Heart left ventricle (tissue), 16 donors: ENCODE measurements at regions not wholly inside any gene's neighbourhood (a gene's known extent, or its start where the extent isn't known, plus 50 kb on each side); places are given as distances from the start of the nearest gene placed in this dataset.

Experiments used
- ATAC-seq, 4 donors: fragments of 200-7000 bp; cut with Tn5 transposase; one replicate each; pipeline ENCODE4 v1.9.1; 2020 to 2022; ENCODE audit warnings: moderate library complexity in 4 of 4, mild to moderate bottlenecking in 3 of 4, moderate number of reproducible peaks in 1 of 4
- DNase-seq, 5 donors: peaks; one replicate each; pipeline ENCODE4 v3.0.0-alpha.2; 2020
- H3K27ac ChIP-seq, 12 donors: fragments of 200-600 bp; sonication (generic) in 4 of 12; one replicate each; pipeline versions ENCODE4 v1.5.0 to v1.8.0; 2016 to 2022; ENCODE audit warnings: mild to moderate bottlenecking in 2 of 12
- H3K27me3 ChIP-seq, 9 donors: fragments of 200-600 bp; sonication (generic) in 2 of 9; one replicate each; pipeline versions ENCODE4 v1.5.1 to v1.8.0; 2016 to 2022; ENCODE audit warnings: mild to moderate bottlenecking in 3 of 9
- H3K36me3 ChIP-seq, 9 donors: fragments of 200-600 bp; sonication (generic) in 2 of 9; one replicate each; pipeline versions ENCODE4 v1.5.0 to v1.8.0; 2018 to 2022; ENCODE audit warnings: mild to moderate bottlenecking in 2 of 9
- H3K4me1 ChIP-seq, 12 donors: fragments of 200-600 bp; sonication (generic) in 4 of 12; one replicate each; pipeline versions ENCODE4 v1.5.0 to v1.8.0; 2016 to 2022; ENCODE audit warnings: mild to moderate bottlenecking in 3 of 12
- H3K4me3 ChIP-seq, 12 donors: fragments of 200-600 bp; sonication (generic) in 4 of 12; one replicate each; pipeline versions ENCODE4 v1.5.0 to v1.8.0; 2017 to 2022; ENCODE audit warnings: mild to moderate bottlenecking in 9 of 12, moderate library complexity in 4 of 12
- H3K9me3 ChIP-seq, 12 donors: fragments of 200-600 bp; sonication (generic) in 4 of 12; one replicate each; pipeline versions ENCODE4 v1.5.0 to v1.8.0; 2016 to 2022; ENCODE audit warnings: mild to moderate bottlenecking in 1 of 12
- CTCF ChIP-seq, 12 donors: fragments of 200-600 bp; sonication (generic) in 4 of 12; IDR thresholded peaks; one replicate each; pipeline versions ENCODE4 v1.5.0 to v1.8.0; 2018 to 2022; ENCODE audit warnings: antibody characterized with exemption in 12 of 12, mild to moderate bottlenecking in 5 of 12
- POLR2A ChIP-seq, 2 donors: fragments of 450-650 bp; IDR thresholded peaks; one replicate each; pipeline ENCODE4 v1.6.1; 2017; ENCODE audit warnings: antibody characterized with exemption in 2 of 2, mild to moderate bottlenecking in 2 of 2, moderate library complexity in 2 of 2
- WGBS, 4 donors: extraction: QIAGEN DNeasy Blood & Tissue Kit in 2 of 4; methylation state at CpG; one replicate each; pipeline versions ENCODE4 v1.1.5 to v1.1.7; 2013 to 2018; 5-methylcytosine and 5-hydroxymethylcytosine counted together
- intact Hi-C, 10 donors: fragments of 100-400 bp; cut with DNase I; formaldehyde crosslinking; loops; one replicate each; pipeline versions ENCODE4 v1.11.1 to v1.14.2; 2022
- donor health status: ischemic (EF 13 %, LVEDD 7.1; RV severe dilation, severe dysfunction).
- donor health status: healthy with polysubstance abuse.
- donor health status: DM: no; HTN: yes; CAD: no.
- donor health status: DM: no; HTN: no; CAD: no.
- donor health status: ischemic (EF 25% LVEDD 6.9; RV normal size, moderate dysfunction).
- donor health status: ischemic (EF 25% LVEDD 5.7; RV mildly dilated, moderate dysfunction).
- donor health status: healthy.
- donor health status: DM: yes; HTN: yes; CAD: no.
- donor health status: ischemic (EF 35%, LVEDD 5.7; RV mildly dilated, moderate dysfunction).
- donor health status: nonischemic (EF 11% LVEDD 7.7; RV severe dilation, severe dysfunction).
- donor health status: DM: yes; HTN: yes; CAD: no.
- donor health status: PGD.
- donor health status: ischemic (EF 29% LVEDD 5.4; RV normal size, mild dysfunction).
- donor health status: nonischemic (EF 23%, LVEDD 6.1; RV moderate dilation, normal function).

- TF ChIP-seq CTCF (IDR thresholded peaks at IDR 0.05), result no peak
- TF ChIP-seq POLR2A (IDR thresholded peaks at IDR 0.05), result no peak
- Histone ChIP-seq H3K4me1 (peaks cover 0 to 13% (median 0%) of the 10 kb centered on the region in 12 donors), H3K9me3 (peaks cover 0 to 6% (median 0%) of the 10 kb centered on the region in 12 donors), H3K27ac (no peak overlapping the region), H3K4me3 (no peak overlapping the region), H3K36me3 (no peaks in the 10 kb centered on the region), H3K27me3 (peaks cover 0 to 9% (median 0%) of the 10 kb centered on the region in 9 donors)
- 74 to 91% (median 85%) methylated on average over 3 of the region's 3 CpGs for WGBS, 4 donors
- ATAC-seq, result no peak
- DNase-seq, result no peak
- intact Hi-C loops, result no loop called here
These were observed 257.8 kb upstream of the CRY1 start for GRCh38 chr12:107351109-107351508.

DNA sequence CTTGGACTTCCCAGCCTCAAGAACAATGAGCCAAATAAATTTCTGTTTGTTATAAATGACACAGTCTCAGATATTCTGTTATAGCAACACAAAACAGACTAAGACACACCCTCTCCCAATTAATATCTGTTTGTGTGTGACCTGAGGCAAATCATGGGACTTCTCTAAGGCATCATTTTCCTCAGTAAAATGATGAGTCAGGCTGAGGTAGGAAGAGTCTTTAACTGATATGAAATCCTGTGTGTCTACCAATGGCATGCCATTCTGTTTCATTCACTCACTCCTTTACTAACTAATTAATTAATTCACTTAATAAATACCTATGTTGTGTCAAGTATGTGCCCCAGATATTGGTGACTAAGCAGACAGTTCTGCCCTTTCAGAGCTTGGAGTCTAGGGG, 258.4 kb upstream of the CRY1 start:
- peaks cover 0 to 13% (median 0%) of the 10 kb centered on the region in 12 donors for H3K4me1 ChIP-seq
- intact Hi-C loops, result no loop called here
- no peak overlapping the region for H3K4me3 ChIP-seq
- peaks cover 0 to 6% (median 0%) of the 10 kb centered on the region in 12 donors for H3K9me3 ChIP-seq
- H3K27me3 ChIP-seq, result peaks cover 0 to 12% (median 0%) of the 10 kb centered on the region in 9 donors
- TF ChIP-seq CTCF (IDR thresholded peaks at IDR 0.05), result no peak
- TF ChIP-seq POLR2A (IDR thresholded peaks at IDR 0.05), result no peak
- no peaks in the 10 kb centered on the region for H3K36me3 ChIP-seq
- no peak for DNase-seq
- no peak overlapping the region for H3K27ac ChIP-seq
- no peak for ATAC-seq

GRCh38 chr12:107352347-107353081, 259.2 kb upstream of the CRY1 start:
- peak in 3 of 4 donors; percentile 28 to 34 (median 34) for ATAC-seq
- TF ChIP-seq CTCF (IDR thresholded peaks at IDR 0.05) (no peak), POLR2A (IDR thresholded peaks at IDR 0.05) (no peak)

DNA sequence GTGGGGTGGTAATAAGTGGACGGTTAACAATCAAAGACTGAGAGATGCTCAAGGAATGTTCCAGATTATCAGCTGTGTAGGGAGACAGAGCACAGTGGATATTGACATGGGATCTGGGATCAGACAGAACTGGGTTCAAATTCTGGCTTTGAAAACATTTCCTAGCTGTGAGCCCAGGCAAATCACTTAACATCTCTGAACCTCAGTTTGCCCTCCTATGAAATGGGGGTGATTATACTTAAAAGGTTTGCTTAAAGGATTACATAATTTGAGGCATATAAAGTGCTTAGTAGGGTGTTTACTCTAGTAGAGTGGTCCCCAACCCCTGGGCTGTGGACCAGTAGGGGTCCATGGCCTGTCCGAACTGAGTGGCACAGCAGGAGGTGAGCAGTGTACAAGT, 260.0 kb upstream of the CRY1 start:
- intact Hi-C loops, result no loop called here
- TF ChIP-seq CTCF (IDR thresholded peaks at IDR 0.05) (no peak), POLR2A (IDR thresholded peaks at IDR 0.05) (no peak)
- Histone ChIP-seq H3K9me3 (no peaks in the 10 kb centered on the region), H3K27me3 (peaks cover 0 to 12% (median 0%) of the 10 kb centered on the region in 9 donors), H3K4me3 (no peak overlapping the region), H3K36me3 (no peaks in the 10 kb centered on the region), H3K27ac (no peak overlapping the region), H3K4me1 (peaks cover 0 to 13% (median 0%) of the 10 kb centered on the region in 12 donors)
- DNase-seq (no peak), ATAC-seq (no peak)
- 83 to 91% (median 88%) methylated on average over 2 of the region's 2 CpGs for WGBS, 4 donors

More at GRCh38 chr12:107352347-107353081, 259.2 kb upstream of the CRY1 start:
- Histone ChIP-seq H3K4me3 (no peak overlapping the region), H3K4me1 (peaks cover 0 to 13% (median 0%) of the 10 kb centered on the region in 12 donors), H3K27me3 (peaks cover 0 to 12% (median 0%) of the 10 kb centered on the region in 9 donors), H3K27ac (no peak overlapping the region), H3K9me3 (peaks cover 0 to under 1% (median 0%) of the 10 kb centered on the region in 12 donors), H3K36me3 (no peaks in the 10 kb centered on the region)
- WGBS, 4 donors, result 62 to 79% (median 74%) methylated on average over 2 of the region's 2 CpGs
- no peak for DNase-seq
- intact Hi-C loops, result no loop called here
